ENCODE measurements at regions not wholly inside any gene's neighbourhood (a gene's known extent, or its start where the extent isn't known, plus 50 kb on each side); places are given as distances from the start of the nearest gene placed in this dataset.

GRCh38 chr9:2479056-2479565, 142.5 kb upstream of the VLDLR start:
- TF ChIP-seq CTCF (conservative IDR thresholded peaks at IDR 0.05; ENCODE audit: low read depth in 2 of 2) (no peak), EZH2 (IDR thresholded peaks at IDR 0.05; ENCODE audit: low read depth, unreplicated experiment) (no peak), ZNF114 (CRISPR knock-in tag; IDR thresholded peaks at IDR 0.05) (no peak)
